GM21723 (cell line): ENCODE measurements at regions not wholly inside any gene's neighbourhood (a gene's known extent, or its start where the extent isn't known, plus 50 kb on each side); places are given as distances from the start of the nearest gene placed in this dataset.
"Not testable (repeated sequence)": the region's sequence is repeated elsewhere in the genome, so short reads cannot be mapped to it uniquely, and the experiment has no call there.

Experiments
- ATAC-seq: cut with Tn5 transposase; IDR thresholded peaks from one replicate; pipeline ENCODE4 v1.9.1; 2021; ENCODE audit warnings: mild to moderate bottlenecking, moderate library complexity; ENCODE audit not compliant: unreplicated experiment

- ATAC-seq: peak; percentile 89
Measured at GRCh38 chr9:102035929-102036328, 297.5 kb upstream of the GRIN3A start.

- ATAC-seq: no peak
Measured at GRCh38 chr9:102032614-102033013, 294.2 kb upstream of the GRIN3A start.

GRCh38 chr9:102000956-102001355 is 262.5 kb upstream of the GRIN3A start:
- ATAC-seq: no peak

- no peak for ATAC-seq
Measured at GRCh38 chr9:101999441-101999840, 261.0 kb upstream of the GRIN3A start.

- no peak for ATAC-seq
Measured at GRCh38 chr9:101995231-101995630, 256.8 kb upstream of the GRIN3A start.

- ATAC-seq: no peak
Measured at GRCh38 chr9:101993771-101994170, 255.3 kb upstream of the GRIN3A start.

- ATAC-seq: no peak
Measured at GRCh38 chr9:101991926-101992325, 253.5 kb upstream of the GRIN3A start.

GRCh38 chr9:101977614-101978210 is 239.3 kb upstream of the GRIN3A start:
- ATAC-seq: peak; percentile 80

GRCh38 chr9:101970609-101971008 is 232.2 kb upstream of the GRIN3A start:
- no peak for ATAC-seq

- no peak for ATAC-seq
Measured at GRCh38 chr9:101968392-101968791, 229.9 kb upstream of the GRIN3A start.

- ATAC-seq: no peak
Measured at GRCh38 chr9:101966691-101967090, 228.2 kb upstream of the GRIN3A start.

- no peak for ATAC-seq
Measured at GRCh38 chr9:101957705-101958104, 219.3 kb upstream of the GRIN3A start.

GRCh38 chr9:101951598-101951997 is 213.2 kb upstream of the GRIN3A start:
- no peak for ATAC-seq

GRCh38 chr9:101931756-101932155 is 193.3 kb upstream of the GRIN3A start:
- no peak for ATAC-seq

GRCh38 chr9:101930783-101931182 is 192.3 kb upstream of the GRIN3A start:
- ATAC-seq: no peak

- ATAC-seq: no peak
Measured at GRCh38 chr9:101925498-101925897, 187.1 kb upstream of the GRIN3A start.

- ATAC-seq: no peak
Measured at GRCh38 chr9:101923451-101923850, 185.0 kb upstream of the GRIN3A start.

GRCh38 chr9:101916948-101917347 is 178.5 kb upstream of the GRIN3A start:
- ATAC-seq: not testable (repeated sequence)

GRCh38 chr9:101915482-101915881 is 177.0 kb upstream of the GRIN3A start:
- ATAC-seq: no peak

GRCh38 chr9:101912698-101913097 is 174.3 kb upstream of the GRIN3A start:
- no peak for ATAC-seq

GRCh38 chr9:101907466-101907865 is 169.0 kb upstream of the GRIN3A start:
- ATAC-seq: no peak

GRCh38 chr9:101904845-101905244 is 166.4 kb upstream of the GRIN3A start:
- ATAC-seq: no peak

- ATAC-seq: no peak
Measured at GRCh38 chr9:101902051-101902450, 163.6 kb upstream of the GRIN3A start.
